Liver (tissue), 8 donors: ENCODE measurements at regions not wholly inside any gene's neighbourhood (a gene's known extent, or its start where the extent isn't known, plus 50 kb on each side); places are given as distances from the start of the nearest gene placed in this dataset.

Experiments used
- DNase-seq: peaks from one replicate; pipeline ENCODE4 v3.0.0-alpha.2; 2017; ENCODE audit warnings: low spot score
- H3K27ac ChIP-seq, 2 donors: one replicate each; pipeline ENCODE4 v1.7.0; 2013; ENCODE audit warnings: inconsistent platforms in 2 of 2, low read length in 2 of 2, control low read depth in 1 of 2, low read depth in 1 of 2, mild to moderate bottlenecking in 1 of 2
- H3K27me3 ChIP-seq, 4 donors: one replicate each; pipeline versions ENCODE4 v1.6.1 to v1.7.0; 2013; ENCODE audit warnings: low read length in 3 of 4, inconsistent platforms in 1 of 4, mild to moderate bottlenecking in 1 of 4, moderate library complexity in 1 of 4; ENCODE audit not compliant: control insufficient read depth in 4 of 4, insufficient read depth in 4 of 4
- H3K36me3 ChIP-seq, 4 donors: one replicate each; pipeline versions ENCODE4 v1.6.1 to v1.7.0; 2013; ENCODE audit warnings: low read length in 3 of 4, mild to moderate bottlenecking in 3 of 4, low read depth in 1 of 4, moderate library complexity in 1 of 4; ENCODE audit not compliant: control insufficient read depth in 4 of 4, insufficient read depth in 3 of 4
- H3K4me1 ChIP-seq, 4 donors: one replicate each; pipeline versions ENCODE4 v1.6.1 to v1.7.0; 2013; ENCODE audit warnings: low read length in 3 of 4, mild to moderate bottlenecking in 3 of 4, moderate library complexity in 1 of 4; ENCODE audit not compliant: control insufficient read depth in 4 of 4, insufficient read depth in 4 of 4
- H3K4me3 ChIP-seq, 3 donors: one replicate each; pipeline versions ENCODE4 v1.6.1 to v1.7.0; 2013; ENCODE audit warnings: low read length in 3 of 3, control low read depth in 1 of 3, low read depth in 1 of 3, mild to moderate bottlenecking in 1 of 3
- H3K9ac ChIP-seq, 2 donors: one replicate each; pipeline ENCODE4 v1.7.0; 2013; ENCODE audit warnings: low read length in 2 of 2, mild to moderate bottlenecking in 2 of 2, moderate library complexity in 2 of 2, control low read depth in 1 of 2, low read depth in 1 of 2
- H3K9me3 ChIP-seq, 4 donors: one replicate each; pipeline versions ENCODE4 v1.6.1 to v1.7.0; 2013; ENCODE audit warnings: low read length in 3 of 4; ENCODE audit not compliant: control insufficient read depth in 4 of 4
- EGR1 ChIP-seq, 2 donors: IDR thresholded peaks; 2 replicates each; pipeline ENCODE4 v1.6.1; 2016 to 2018; ENCODE audit warnings: antibody characterized with exemption in 2 of 2, low read depth in 2 of 2
- FOXA1 ChIP-seq: IDR thresholded peaks from 2 replicates; pipeline ENCODE4 v1.6.1; 2016; ENCODE audit warnings: antibody characterized with exemption
- FOXA2 ChIP-seq: IDR thresholded peaks from 2 replicates; pipeline ENCODE4 v1.6.1; 2016; ENCODE audit warnings: antibody characterized with exemption
- GABPA ChIP-seq, 2 donors: IDR thresholded peaks in 1 of 2; conservative IDR thresholded peaks in 1 of 2; 2 replicates each; pipeline ENCODE4 v1.6.1; 2016; ENCODE audit warnings: antibody characterized with exemption in 2 of 2, mild to moderate bottlenecking in 1 of 2, moderate library complexity in 1 of 2
- HNF4A ChIP-seq, 2 donors: conservative IDR thresholded peaks; 2 replicates each; pipeline ENCODE4 v1.6.1; 2016; ENCODE audit warnings: antibody characterized with exemption in 2 of 2, mild to moderate bottlenecking in 2 of 2
- HNF4G ChIP-seq: IDR thresholded peaks from 2 replicates; pipeline ENCODE4 v1.6.1; 2016; ENCODE audit warnings: antibody characterized with exemption
- JUND ChIP-seq, 2 donors: IDR thresholded peaks; 2 replicates each; pipeline ENCODE4 v1.6.1; 2016; ENCODE audit warnings: antibody characterized with exemption in 2 of 2
- NR2F2 ChIP-seq: IDR thresholded peaks from 2 replicates; pipeline ENCODE4 v1.6.1; 2016; ENCODE audit warnings: antibody characterized with exemption
- RAD21 ChIP-seq, 2 donors: IDR thresholded peaks; 2 replicates each; pipeline ENCODE4 v1.6.1; 2016; ENCODE audit warnings: antibody characterized with exemption in 2 of 2, mild to moderate bottlenecking in 2 of 2
- RXRA ChIP-seq, 2 donors: IDR thresholded peaks; 2 replicates each; pipeline ENCODE4 v1.6.1; 2017 to 2018; ENCODE audit warnings: antibody characterized with exemption in 2 of 2, mild to moderate bottlenecking in 1 of 2
- SP1 ChIP-seq: IDR thresholded peaks from 2 replicates; pipeline ENCODE4 v1.6.1; 2018; ENCODE audit warnings: antibody characterized with exemption, mild to moderate bottlenecking
- YY1 ChIP-seq: IDR thresholded peaks from 2 replicates; pipeline ENCODE4 v1.6.1; 2016; ENCODE audit warnings: antibody characterized with exemption, mild to moderate bottlenecking
- WGBS: extraction: QIAGEN DNeasy Blood & Tissue Kit; methylation state at CpG from one replicate; pipeline ENCODE4 v1.1.7; 2013; 5-methylcytosine and 5-hydroxymethylcytosine counted together
- TF ChIP-seq, protein P1 (sequence below): IDR thresholded peaks from 2 replicates; pipeline ENCODE4 v1.6.1; 2016; ENCODE audit warnings: antibody characterized with exemption
- TF ChIP-seq, protein P2 (sequence below): IDR thresholded peaks from 2 replicates; pipeline ENCODE4 v1.6.1; 2016; ENCODE audit warnings: antibody characterized with exemption, mild to moderate bottlenecking
- TF ChIP-seq, protein P3 (sequence below): IDR thresholded peaks from 2 replicates; pipeline ENCODE4 v1.6.1; 2016; ENCODE audit warnings: antibody characterized with exemption
- TF ChIP-seq, protein P4 (sequence below): IDR thresholded peaks from 2 replicates; pipeline ENCODE4 v1.6.1; 2016; ENCODE audit warnings: antibody characterized with exemption
- TF ChIP-seq, protein P5 (sequence below): fragments of 150-350 bp; IDR thresholded peaks from 2 replicates; pipeline ENCODE4 v1.5.1; 2017; ENCODE audit warnings: improper control_type of control experiment, low read depth, low read length; ENCODE audit not compliant: missing input control
- donor health status: healthy.
- donor health status: healthy.
- donor health status: healthy.
- donor health status: healthy.
- donor health status: healthy.

DNA sequence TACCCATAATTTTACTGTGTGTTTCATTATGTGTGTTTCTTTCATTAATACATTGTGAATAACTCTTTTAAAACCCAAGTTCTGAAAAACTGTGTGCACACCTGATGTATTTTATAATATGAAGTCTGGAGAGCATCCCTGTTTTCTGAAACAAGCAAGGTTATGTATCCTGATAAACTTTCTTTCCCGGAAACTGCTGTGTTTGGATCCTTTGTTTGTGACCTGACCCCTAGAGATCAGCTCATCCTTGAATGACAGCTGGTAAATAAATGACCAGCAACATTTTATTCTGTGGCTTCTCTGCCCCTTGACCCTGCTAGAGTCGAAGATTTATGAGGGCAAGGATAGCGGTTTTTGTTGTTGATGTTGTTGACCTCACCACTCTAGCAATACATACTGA, 535.6 kb upstream of the ZFP42 start:
- no peak for DNase-seq
- Histone ChIP-seq H3K9me3 (peaks cover 0 to 1% (median 0%) of the 10 kb centered on the region in 4 donors), H3K4me3 (no peak overlapping the region), H3K9ac (no peak overlapping the region), H3K4me1 (no peaks in the 10 kb centered on the region), H3K36me3 (no peaks in the 10 kb centered on the region), H3K27ac (no peak overlapping the region), H3K27me3 (peaks cover 0 to 3% (median 0%) of the 10 kb centered on the region in 4 donors)
- TF ChIP-seq NR2F2 = no peak
- TF ChIP-seq, protein P1, sequence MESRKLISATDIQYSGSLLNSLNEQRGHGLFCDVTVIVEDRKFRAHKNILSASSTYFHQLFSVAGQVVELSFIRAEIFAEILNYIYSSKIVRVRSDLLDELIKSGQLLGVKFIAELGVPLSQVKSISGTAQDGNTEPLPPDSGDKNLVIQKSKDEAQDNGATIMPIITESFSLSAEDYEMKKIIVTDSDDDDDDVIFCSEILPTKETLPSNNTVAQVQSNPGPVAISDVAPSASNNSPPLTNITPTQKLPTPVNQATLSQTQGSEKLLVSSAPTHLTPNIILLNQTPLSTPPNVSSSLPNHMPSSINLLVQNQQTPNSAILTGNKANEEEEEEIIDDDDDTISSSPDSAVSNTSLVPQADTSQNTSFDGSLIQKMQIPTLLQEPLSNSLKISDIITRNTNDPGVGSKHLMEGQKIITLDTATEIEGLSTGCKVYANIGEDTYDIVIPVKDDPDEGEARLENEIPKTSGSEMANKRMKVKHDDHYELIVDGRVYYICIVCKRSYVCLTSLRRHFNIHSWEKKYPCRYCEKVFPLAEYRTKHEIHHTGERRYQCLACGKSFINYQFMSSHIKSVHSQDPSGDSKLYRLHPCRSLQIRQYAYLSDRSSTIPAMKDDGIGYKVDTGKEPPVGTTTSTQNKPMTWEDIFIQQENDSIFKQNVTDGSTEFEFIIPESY = no peak
- 37% methylated on average over 3 of the region's 3 CpGs for WGBS

DNA sequence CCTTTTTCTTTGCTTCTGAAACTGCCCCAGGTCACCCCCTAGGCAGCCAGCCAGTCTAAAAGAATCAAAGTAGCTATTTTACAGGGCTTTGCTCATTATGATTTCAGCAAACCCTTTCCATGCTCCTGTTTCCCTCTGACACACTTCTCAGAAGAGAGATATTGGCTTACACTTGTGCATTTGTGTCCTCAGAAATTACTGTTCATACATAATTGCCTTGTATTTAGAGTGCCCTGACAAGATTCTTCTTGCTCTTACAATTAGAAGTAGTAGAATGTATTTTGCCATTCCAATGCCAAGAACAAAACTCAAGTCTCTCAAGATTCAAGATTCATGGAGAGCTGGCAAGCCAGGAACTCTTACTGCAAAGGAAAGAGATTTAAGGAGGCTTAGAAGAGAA, 531.0 kb upstream of the ZFP42 start:
- Histone ChIP-seq H3K4me1 (no peaks in the 10 kb centered on the region), H3K9me3 (peaks cover 0 to 1% (median 0%) of the 10 kb centered on the region in 4 donors), H3K27ac (no peak overlapping the region), H3K36me3 (no peaks in the 10 kb centered on the region), H3K4me3 (no peak overlapping the region), H3K9ac (no peak overlapping the region), H3K27me3 (no peaks in the 10 kb centered on the region)
- no peak for TF ChIP-seq RAD21 (IDR thresholded peaks at IDR 0.05)
- TF ChIP-seq EGR1 (IDR thresholded peaks at IDR 0.05; ENCODE audit: low read depth in 2 of 2) = no peak
- TF ChIP-seq, protein P2, sequence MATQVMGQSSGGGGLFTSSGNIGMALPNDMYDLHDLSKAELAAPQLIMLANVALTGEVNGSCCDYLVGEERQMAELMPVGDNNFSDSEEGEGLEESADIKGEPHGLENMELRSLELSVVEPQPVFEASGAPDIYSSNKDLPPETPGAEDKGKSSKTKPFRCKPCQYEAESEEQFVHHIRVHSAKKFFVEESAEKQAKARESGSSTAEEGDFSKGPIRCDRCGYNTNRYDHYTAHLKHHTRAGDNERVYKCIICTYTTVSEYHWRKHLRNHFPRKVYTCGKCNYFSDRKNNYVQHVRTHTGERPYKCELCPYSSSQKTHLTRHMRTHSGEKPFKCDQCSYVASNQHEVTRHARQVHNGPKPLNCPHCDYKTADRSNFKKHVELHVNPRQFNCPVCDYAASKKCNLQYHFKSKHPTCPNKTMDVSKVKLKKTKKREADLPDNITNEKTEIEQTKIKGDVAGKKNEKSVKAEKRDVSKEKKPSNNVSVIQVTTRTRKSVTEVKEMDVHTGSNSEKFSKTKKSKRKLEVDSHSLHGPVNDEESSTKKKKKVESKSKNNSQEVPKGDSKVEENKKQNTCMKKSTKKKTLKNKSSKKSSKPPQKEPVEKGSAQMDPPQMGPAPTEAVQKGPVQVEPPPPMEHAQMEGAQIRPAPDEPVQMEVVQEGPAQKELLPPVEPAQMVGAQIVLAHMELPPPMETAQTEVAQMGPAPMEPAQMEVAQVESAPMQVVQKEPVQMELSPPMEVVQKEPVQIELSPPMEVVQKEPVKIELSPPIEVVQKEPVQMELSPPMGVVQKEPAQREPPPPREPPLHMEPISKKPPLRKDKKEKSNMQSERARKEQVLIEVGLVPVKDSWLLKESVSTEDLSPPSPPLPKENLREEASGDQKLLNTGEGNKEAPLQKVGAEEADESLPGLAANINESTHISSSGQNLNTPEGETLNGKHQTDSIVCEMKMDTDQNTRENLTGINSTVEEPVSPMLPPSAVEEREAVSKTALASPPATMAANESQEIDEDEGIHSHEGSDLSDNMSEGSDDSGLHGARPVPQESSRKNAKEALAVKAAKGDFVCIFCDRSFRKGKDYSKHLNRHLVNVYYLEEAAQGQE = no peak
- no peak for TF ChIP-seq FOXA2
- TF ChIP-seq FOXA1 = no peak
- TF ChIP-seq, protein P3, sequence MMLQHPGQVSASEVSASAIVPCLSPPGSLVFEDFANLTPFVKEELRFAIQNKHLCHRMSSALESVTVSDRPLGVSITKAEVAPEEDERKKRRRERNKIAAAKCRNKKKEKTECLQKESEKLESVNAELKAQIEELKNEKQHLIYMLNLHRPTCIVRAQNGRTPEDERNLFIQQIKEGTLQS = no peak
- TF ChIP-seq JUND (IDR thresholded peaks at IDR 0.05) = no peak
- TF ChIP-seq NR2F2 = no peak
- no peak for TF ChIP-seq SP1
- TF ChIP-seq, protein P4, sequence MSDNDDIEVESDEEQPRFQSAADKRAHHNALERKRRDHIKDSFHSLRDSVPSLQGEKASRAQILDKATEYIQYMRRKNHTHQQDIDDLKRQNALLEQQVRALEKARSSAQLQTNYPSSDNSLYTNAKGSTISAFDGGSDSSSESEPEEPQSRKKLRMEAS = no peak
- no peak for TF ChIP-seq RXRA (IDR thresholded peaks at IDR 0.05)
- TF ChIP-seq, protein P1 = no peak
- no peak for TF ChIP-seq HNF4G
- TF ChIP-seq HNF4A (conservative IDR thresholded peaks at IDR 0.05) = no peak
- no peak for TF ChIP-seq YY1
- no peak for TF ChIP-seq GABPA (IDR thresholded peaks at IDR 0.05 in 1 of 2, conservative IDR thresholded peaks at IDR 0.05 in 1 of 2)
- TF ChIP-seq, protein P5, sequence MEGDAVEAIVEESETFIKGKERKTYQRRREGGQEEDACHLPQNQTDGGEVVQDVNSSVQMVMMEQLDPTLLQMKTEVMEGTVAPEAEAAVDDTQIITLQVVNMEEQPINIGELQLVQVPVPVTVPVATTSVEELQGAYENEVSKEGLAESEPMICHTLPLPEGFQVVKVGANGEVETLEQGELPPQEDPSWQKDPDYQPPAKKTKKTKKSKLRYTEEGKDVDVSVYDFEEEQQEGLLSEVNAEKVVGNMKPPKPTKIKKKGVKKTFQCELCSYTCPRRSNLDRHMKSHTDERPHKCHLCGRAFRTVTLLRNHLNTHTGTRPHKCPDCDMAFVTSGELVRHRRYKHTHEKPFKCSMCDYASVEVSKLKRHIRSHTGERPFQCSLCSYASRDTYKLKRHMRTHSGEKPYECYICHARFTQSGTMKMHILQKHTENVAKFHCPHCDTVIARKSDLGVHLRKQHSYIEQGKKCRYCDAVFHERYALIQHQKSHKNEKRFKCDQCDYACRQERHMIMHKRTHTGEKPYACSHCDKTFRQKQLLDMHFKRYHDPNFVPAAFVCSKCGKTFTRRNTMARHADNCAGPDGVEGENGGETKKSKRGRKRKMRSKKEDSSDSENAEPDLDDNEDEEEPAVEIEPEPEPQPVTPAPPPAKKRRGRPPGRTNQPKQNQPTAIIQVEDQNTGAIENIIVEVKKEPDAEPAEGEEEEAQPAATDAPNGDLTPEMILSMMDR = no peak
- no peak for DNase-seq
